Astrocyte (in vitro differentiated cells and primary cell): ENCODE measurements at regions not wholly inside any gene's neighbourhood (a gene's known extent, or its start where the extent isn't known, plus 50 kb on each side); places are given as distances from the start of the nearest gene placed in this dataset.
"Not testable (repeated sequence)": the region's sequence is repeated elsewhere in the genome, so short reads cannot be mapped to it uniquely, and the experiment has no call there.

Source experiments
- DNase-seq: peaks from one replicate; pipeline ENCODE4 v3.0.0-alpha.2; 2010; ENCODE audit warnings: low read depth
- FAIRE-seq: peaks from 2 replicates; lab custom pipeline; 2011; peaks lifted over from hg19 to GRCh38; lab: Jason Lieb, UNC
- H2AFZ ChIP-seq: 2 replicates; pipeline ENCODE4 v1.6.0; 2012; ENCODE audit warnings: low read depth, low read length, inconsistent platforms
- H3K27ac ChIP-seq: 2 replicates; pipeline ENCODE4 v1.5.1; 2011; ENCODE audit warnings: low read depth, low read length, inconsistent platforms
- H3K27me3 ChIP-seq: 2 replicates; pipeline ENCODE4 v1.6.0; 2011; ENCODE audit warnings: low read length, inconsistent platforms; ENCODE audit not compliant: insufficient read depth
- H3K36me3 ChIP-seq: 2 replicates; pipeline ENCODE4 v1.5.1; 2011; ENCODE audit warnings: low read length, inconsistent platforms; ENCODE audit not compliant: insufficient read depth
- H3K4me1 ChIP-seq: 2 replicates; pipeline ENCODE4 v1.5.1; 2011; ENCODE audit warnings: low read length, inconsistent platforms; ENCODE audit not compliant: insufficient read depth
- H3K4me2 ChIP-seq: 2 replicates; pipeline ENCODE4 v1.6.0; 2012; ENCODE audit warnings: low read length, inconsistent platforms
- H3K4me3 ChIP-seq: 2 replicates; pipeline ENCODE4 v1.5.1; 2011; ENCODE audit warnings: low read depth, mild to moderate bottlenecking, low read length, inconsistent platforms; ENCODE audit not compliant: insufficient read depth
- H3K79me2 ChIP-seq: 2 replicates; pipeline ENCODE4 v1.6.0; 2012; ENCODE audit warnings: mild to moderate bottlenecking, low read length, inconsistent platforms; ENCODE audit not compliant: insufficient read depth
- H3K9ac ChIP-seq: 2 replicates; pipeline ENCODE4 v1.6.0; 2012; ENCODE audit warnings: mild to moderate bottlenecking, low read length, inconsistent platforms
- H3K9me3 ChIP-seq: 2 replicates; pipeline ENCODE4 v1.5.1; 2012; ENCODE audit warnings: low read depth, mild to moderate bottlenecking, low read length, inconsistent platforms; ENCODE audit not compliant: insufficient read depth
- H4K20me1 ChIP-seq: 2 replicates; pipeline ENCODE4 v1.6.0; 2012; ENCODE audit warnings: low read length, inconsistent platforms; ENCODE audit not compliant: insufficient read depth
- H3K27ac Mint-ChIP-seq: one replicate; pipeline ENCODE4 v1.8.0; 2021; ENCODE audit warnings: mild to moderate bottlenecking, mixed read lengths; ENCODE audit not compliant: unreplicated experiment
- H3K27me3 Mint-ChIP-seq: one replicate; pipeline ENCODE4 v1.8.0; 2021; ENCODE audit warnings: low read depth, mixed read lengths; ENCODE audit not compliant: unreplicated experiment
- H3K36me3 Mint-ChIP-seq: one replicate; pipeline ENCODE4 v1.8.0; 2021; ENCODE audit warnings: low read depth, mixed read lengths; ENCODE audit not compliant: unreplicated experiment
- H3K4me1 Mint-ChIP-seq: one replicate; pipeline ENCODE4 v1.8.0; 2021; ENCODE audit warnings: low read depth, mixed read lengths; ENCODE audit not compliant: unreplicated experiment
- H3K4me3 Mint-ChIP-seq: one replicate; pipeline ENCODE4 v1.8.0; 2021; ENCODE audit warnings: mild to moderate bottlenecking, moderate library complexity, mixed read lengths; ENCODE audit not compliant: unreplicated experiment
- H3K9me3 Mint-ChIP-seq: one replicate; pipeline ENCODE4 v1.8.0; 2021; ENCODE audit warnings: mild to moderate bottlenecking, mixed read lengths; ENCODE audit not compliant: unreplicated experiment
- EZH2 ChIP-seq: IDR thresholded peaks from 2 replicates; pipeline ENCODE4 v1.6.1; 2012; ENCODE audit warnings: mild to moderate bottlenecking, low read length, inconsistent platforms; ENCODE audit not compliant: insufficient read depth
- TF ChIP-seq, protein P1 (sequence below): IDR thresholded peaks from 2 replicates; pipeline ENCODE4 v1.5.1; 2011; ENCODE audit warnings: low read depth, mild to moderate bottlenecking, inconsistent platforms, low read length, moderate library complexity; ENCODE audit not compliant: insufficient read depth

DNA sequence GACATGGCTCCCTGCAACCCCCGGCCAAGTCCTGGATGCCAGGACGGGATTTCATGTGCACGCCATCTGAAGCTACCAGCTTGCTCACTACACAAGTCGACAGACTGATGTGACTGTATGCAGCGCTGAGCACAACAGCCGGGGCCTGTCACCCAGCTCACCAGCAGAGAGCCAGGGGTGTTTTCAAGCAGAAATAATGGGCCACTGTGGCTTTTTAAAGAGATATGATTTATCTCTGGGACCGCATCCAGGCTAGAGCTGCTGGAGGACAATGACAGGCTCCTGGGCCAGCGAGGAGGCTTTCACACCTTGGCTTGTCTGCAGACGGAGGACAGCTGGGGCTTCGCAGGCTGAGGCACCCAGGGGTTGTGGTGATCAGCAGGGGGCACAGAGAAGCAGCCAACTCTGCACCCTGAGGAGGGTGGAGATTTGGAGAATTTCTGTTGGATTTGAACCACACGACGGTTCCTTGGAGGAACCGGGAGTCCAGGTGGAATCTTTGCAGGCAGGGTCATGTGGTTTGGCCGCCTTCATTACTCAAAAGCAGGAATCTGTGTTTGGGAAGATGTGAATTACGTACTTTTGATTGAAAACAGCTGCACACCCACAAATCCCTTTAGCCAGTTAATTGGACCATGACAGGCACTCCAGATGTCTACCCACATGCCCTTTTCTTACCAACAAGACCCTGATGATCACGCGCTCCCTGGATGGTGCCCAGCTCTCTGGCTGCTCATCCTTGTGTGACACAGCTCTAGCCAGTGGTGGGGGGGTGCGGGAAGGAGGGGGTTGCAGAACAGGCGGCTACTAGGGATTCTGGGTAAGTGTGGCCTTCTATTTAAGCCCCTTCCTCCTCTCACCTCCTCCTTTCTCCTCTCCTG, 430.6 kb downstream of the PREX1 start:
- not testable (repeated sequence) for H3K36me3 ChIP-seq, H4K20me1 ChIP-seq, H3K4me1 ChIP-seq, H3K9ac ChIP-seq, H3K36me3 Mint-ChIP-seq, H3K27ac Mint-ChIP-seq, H3K4me1 Mint-ChIP-seq, FAIRE-seq, H3K4me3 Mint-ChIP-seq, H3K4me2 ChIP-seq, H3K4me3 ChIP-seq, H2AFZ ChIP-seq, H3K9me3 ChIP-seq, H3K9me3 Mint-ChIP-seq, H3K79me2 ChIP-seq, H3K27ac ChIP-seq
- H3K27me3 Mint-ChIP-seq = peaks cover 52% of the 10 kb centered on the region
- H3K27me3 ChIP-seq = peaks cover 21% of the 10 kb centered on the region
- DNase-seq = peak; percentile 40

DNA sequence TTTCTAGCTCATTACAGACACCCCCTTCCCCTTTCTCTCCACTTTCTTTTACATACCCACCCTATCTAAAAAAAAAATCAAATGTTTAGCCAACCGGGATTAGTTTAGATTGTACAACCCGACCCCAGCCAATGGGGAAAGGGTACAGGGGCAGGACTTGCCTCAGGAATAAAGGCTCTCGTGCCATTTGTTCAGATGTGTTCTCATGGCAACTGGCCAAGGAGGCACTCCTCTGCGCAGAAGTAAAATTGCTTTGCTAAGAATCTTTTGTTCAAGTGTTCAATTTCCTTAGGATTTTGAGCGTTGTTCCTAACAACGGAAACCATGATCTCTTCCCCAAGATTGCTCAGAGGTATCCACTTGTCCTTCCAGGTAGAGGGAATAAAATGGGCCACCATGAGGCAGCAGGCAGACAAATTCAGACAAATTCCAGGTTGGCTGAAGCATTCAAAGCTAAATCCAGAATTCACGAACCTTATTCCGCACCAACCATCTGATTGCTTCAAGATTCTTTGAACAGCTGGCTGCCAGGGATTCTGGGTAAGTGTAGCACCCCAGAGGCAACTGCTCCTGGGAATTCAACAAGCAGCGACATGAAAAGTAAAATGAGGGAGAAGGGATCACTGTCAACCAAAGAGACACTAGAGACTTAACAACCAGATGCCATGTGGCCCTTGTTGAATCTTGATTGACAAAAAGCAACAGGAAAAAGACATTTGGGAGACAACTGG, 431.8 kb downstream of the PREX1 start:
- Histone ChIP-seq H3K27me3 (peaks cover 14% of the 10 kb centered on the region), H3K27ac (no peak overlapping the region), H3K4me3 (no peak overlapping the region), H3K4me1 (no peaks in the 10 kb centered on the region), H3K36me3 (no peaks in the 10 kb centered on the region), H3K9ac (no peak overlapping the region), H3K79me2 (no peaks in the 10 kb centered on the region), H3K4me2 (no peak overlapping the region), H3K9me3 (no peaks in the 10 kb centered on the region), H4K20me1 (no peaks in the 10 kb centered on the region), H2AFZ (no peak overlapping the region)
- FAIRE-seq = no peak
- no peak overlapping the region for H3K27ac Mint-ChIP-seq
- TF ChIP-seq, protein P1, sequence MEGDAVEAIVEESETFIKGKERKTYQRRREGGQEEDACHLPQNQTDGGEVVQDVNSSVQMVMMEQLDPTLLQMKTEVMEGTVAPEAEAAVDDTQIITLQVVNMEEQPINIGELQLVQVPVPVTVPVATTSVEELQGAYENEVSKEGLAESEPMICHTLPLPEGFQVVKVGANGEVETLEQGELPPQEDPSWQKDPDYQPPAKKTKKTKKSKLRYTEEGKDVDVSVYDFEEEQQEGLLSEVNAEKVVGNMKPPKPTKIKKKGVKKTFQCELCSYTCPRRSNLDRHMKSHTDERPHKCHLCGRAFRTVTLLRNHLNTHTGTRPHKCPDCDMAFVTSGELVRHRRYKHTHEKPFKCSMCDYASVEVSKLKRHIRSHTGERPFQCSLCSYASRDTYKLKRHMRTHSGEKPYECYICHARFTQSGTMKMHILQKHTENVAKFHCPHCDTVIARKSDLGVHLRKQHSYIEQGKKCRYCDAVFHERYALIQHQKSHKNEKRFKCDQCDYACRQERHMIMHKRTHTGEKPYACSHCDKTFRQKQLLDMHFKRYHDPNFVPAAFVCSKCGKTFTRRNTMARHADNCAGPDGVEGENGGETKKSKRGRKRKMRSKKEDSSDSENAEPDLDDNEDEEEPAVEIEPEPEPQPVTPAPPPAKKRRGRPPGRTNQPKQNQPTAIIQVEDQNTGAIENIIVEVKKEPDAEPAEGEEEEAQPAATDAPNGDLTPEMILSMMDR = no peak
- no peak for TF ChIP-seq EZH2
- DNase-seq = no peak
- peaks cover 10% of the 10 kb centered on the region for H3K9me3 Mint-ChIP-seq
- H3K4me3 Mint-ChIP-seq = no peak overlapping the region
- peaks cover 47% of the 10 kb centered on the region for H3K27me3 Mint-ChIP-seq
- H3K36me3 Mint-ChIP-seq = peaks cover 2% of the 10 kb centered on the region
- peaks cover 4% of the 10 kb centered on the region for H3K4me1 Mint-ChIP-seq

DNA sequence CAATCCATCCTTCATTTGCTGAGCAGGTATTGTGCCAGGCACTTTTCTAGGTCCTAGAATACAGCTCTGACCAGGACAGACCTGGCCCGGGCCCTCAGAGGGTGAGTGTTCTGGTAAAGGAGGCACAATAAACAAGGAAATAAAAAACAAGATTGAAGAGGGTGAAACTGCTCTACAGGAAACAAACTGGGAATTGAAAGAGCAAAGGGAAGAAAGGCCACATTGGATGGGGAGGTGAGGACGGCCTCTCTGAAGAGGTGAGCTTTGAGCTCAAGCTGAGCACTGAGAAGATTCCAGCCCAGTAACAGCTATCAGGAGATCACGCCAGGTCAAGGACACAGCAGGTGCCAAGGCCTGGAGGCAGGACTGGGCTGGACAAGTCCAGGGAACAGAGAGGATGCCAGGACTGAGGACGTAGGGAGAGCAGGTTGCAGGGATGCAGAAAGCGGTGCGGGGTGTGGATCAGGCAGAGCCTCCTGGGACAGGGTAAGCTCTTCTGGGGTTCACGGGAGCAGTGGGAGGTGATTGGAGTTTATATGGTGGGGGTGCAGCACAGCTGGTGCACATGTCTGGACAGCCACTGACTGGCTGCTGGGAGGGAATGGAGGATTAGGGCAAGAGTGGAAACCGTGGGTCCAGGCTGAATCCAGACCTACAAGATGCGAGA, 433.3 kb downstream of the PREX1 start:
- H4K20me1 ChIP-seq = no peaks in the 10 kb centered on the region
- Mint-ChIP-seq H3K27me3 (peaks cover 49% of the 10 kb centered on the region), H3K36me3 (peaks cover 2% of the 10 kb centered on the region), H3K4me1 (peaks cover 4% of the 10 kb centered on the region), H3K4me3 (no peak overlapping the region), H3K9me3 (peaks cover 14% of the 10 kb centered on the region), H3K27ac (no peak overlapping the region)
- peaks cover 19% of the 10 kb centered on the region for H3K27me3 ChIP-seq
- H3K27ac ChIP-seq = no peak overlapping the region
- FAIRE-seq = no peak
- H2AFZ ChIP-seq = no peak overlapping the region
- no peaks in the 10 kb centered on the region for H3K79me2 ChIP-seq
- TF ChIP-seq, protein P1 = no peak
- no peak for TF ChIP-seq EZH2
- DNase-seq = no peak
- H3K9ac ChIP-seq = no peak overlapping the region
- no peak overlapping the region for H3K4me2 ChIP-seq
- no peaks in the 10 kb centered on the region for H3K36me3 ChIP-seq
- H3K9me3 ChIP-seq = no peaks in the 10 kb centered on the region
- no peaks in the 10 kb centered on the region for H3K4me1 ChIP-seq
- H3K4me3 ChIP-seq = no peak overlapping the region
